Body of pancreas (tissue), 4 donors: ENCODE measurements at regions not wholly inside any gene's neighbourhood (a gene's known extent, or its start where the extent isn't known, plus 50 kb on each side); places are given as distances from the start of the nearest gene placed in this dataset.
A peak's percentile ranks its signal among the peaks of the same experiment; 100 is the strongest.
"Not testable (repeated sequence)": the region's sequence is repeated elsewhere in the genome, so short reads cannot be mapped to it uniquely, and the experiment has no call there.

ENCODE experiments used
- ATAC-seq: fragments of 150-250 bp; one replicate; pipeline ENCODE4 v1.9.1; 2016
- DNase-seq, 4 donors: peaks; one replicate each; pipeline ENCODE4 v3.0.0-alpha.2; 2019
- H3K27ac ChIP-seq, 4 donors: fragments of 200-600 bp; sonication (generic); 1 replicate in 3 of 4; 2 replicates in 1 of 4; pipeline versions ENCODE4 v1.5.1 to v1.6.1; 2016 to 2019; ENCODE audit warnings: mild to moderate bottlenecking in 1 of 4, mixed read lengths in 1 of 4, moderate library complexity in 1 of 4
- H3K27me3 ChIP-seq, 2 donors: fragments of 200-600 bp; sonication (generic); one replicate each; pipeline ENCODE4 v1.6.0; 2016; ENCODE audit warnings: mild to moderate bottlenecking in 1 of 2
- H3K36me3 ChIP-seq, 2 donors: fragments of 200-600 bp; sonication (generic); replicated peaks in 1 of 2; 2 replicates each; pipeline ENCODE4 v1.5.1; 2016; ENCODE audit warnings: low read depth in 2 of 2; ENCODE audit not compliant: insufficient read depth in 1 of 2
- H3K4me1 ChIP-seq: fragments of 200-600 bp; sonication (generic); one replicate; pipeline ENCODE4 v1.6.0; 2016
- H3K4me3 ChIP-seq, 2 donors: fragments of 200-600 bp; sonication (generic); 1 replicate in 1 of 2; 2 replicates in 1 of 2; pipeline ENCODE4 v1.5.1; 2016 to 2019
- H3K9me3 ChIP-seq, 3 donors: fragments of 200-600 bp; sonication (generic); 1 replicate in 2 of 3; 2 replicates in 1 of 3; pipeline ENCODE4 v1.5.1; 2016
- CTCF ChIP-seq, 7 experiments: fragments of 450-650 bp in 4 of 7; fragments of 200-600 bp in 3 of 7; sonication (generic) in 3 of 7; IDR thresholded peaks; one replicate each; pipeline ENCODE4 v1.5.1; 2016 to 2019; ENCODE audit warnings: antibody characterized with exemption in 7 of 7
- POLR2A ChIP-seq, 3 donors: fragments of 450-650 bp; IDR thresholded peaks; one replicate each; pipeline ENCODE4 v1.6.1; 2016; ENCODE audit warnings: antibody characterized with exemption in 3 of 3, mild to moderate bottlenecking in 2 of 3
- WGBS, 2 donors: methylation state at CpG; one replicate each; pipeline ENCODE4 v1.1.5; 2017; 5-methylcytosine and 5-hydroxymethylcytosine counted together
- intact Hi-C: fragments of 100-400 bp; cut with DNase I; formaldehyde crosslinking; loops from one replicate; pipeline ENCODE4 v1.15.1; 2023

- Histone ChIP-seq H3K36me3 (no peaks in the 10 kb centered on the region), H3K27ac (no peak overlapping the region), H3K27me3 (no peaks in the 10 kb centered on the region), H3K9me3 (no peaks in the 10 kb centered on the region), H3K4me1 (no peaks in the 10 kb centered on the region), H3K4me3 (no peak overlapping the region)
- TF ChIP-seq POLR2A (IDR thresholded peaks at IDR 0.05) (no peak), CTCF (IDR thresholded peaks at IDR 0.05) (no peak)
- DNase-seq (no peak), ATAC-seq (no peak)
- 44% methylated on average over 6 of the region's 6 CpGs for WGBS, 2 donors
- intact Hi-C loops, result no loop called here
Measured at GRCh38 chr10:100636848-100637553, 101.3 kb downstream of the HIF1AN start.

DNA sequence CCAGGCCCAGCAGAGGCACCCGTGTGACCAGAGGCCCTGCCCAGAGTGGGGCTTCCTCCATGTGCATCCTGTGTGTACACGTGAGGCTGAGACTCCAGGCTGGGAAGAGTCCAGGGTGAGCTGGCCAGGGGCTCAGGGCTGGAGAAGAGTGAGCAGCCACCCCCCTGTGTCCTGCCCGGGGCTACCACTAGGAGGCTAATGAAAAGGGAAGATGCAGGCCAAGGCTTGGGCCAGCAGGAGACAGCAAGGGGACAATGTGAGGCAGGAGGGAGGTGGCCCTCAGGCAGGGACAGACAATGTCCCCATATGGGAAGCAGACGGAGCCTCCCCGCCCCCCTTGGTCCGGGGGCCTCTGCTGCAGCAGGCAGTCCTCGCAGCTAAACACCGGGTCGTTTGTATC lies 102.0 kb downstream of the HIF1AN start:
- TF ChIP-seq POLR2A (IDR thresholded peaks at IDR 0.05) (no peak), CTCF (IDR thresholded peaks at IDR 0.05) (peak in 3 of 7 experiments; percentile 14 to 22 (median 20))
- Histone ChIP-seq H3K4me1 (no peaks in the 10 kb centered on the region), H3K9me3 (no peaks in the 10 kb centered on the region), H3K27ac (no peak overlapping the region), H3K36me3 (no peaks in the 10 kb centered on the region), H3K27me3 (no peaks in the 10 kb centered on the region), H3K4me3 (no peak overlapping the region)
- DNase-seq (peak in 1 of 4 donors; percentile 19), ATAC-seq (no peak)
- intact Hi-C loops, result no loop called here
- WGBS, 2 donors, result 18 to 20% methylated on average over 7 to 9 of the region's 9 CpGs

GRCh38 chr10:100638969-100639368 lies 103.2 kb downstream of the HIF1AN start:
- DNase-seq, ATAC-seq, H3K4me3 ChIP-seq, intact Hi-C loops, H3K4me1 ChIP-seq, H3K27ac ChIP-seq, H3K27me3 ChIP-seq, H3K9me3 ChIP-seq, H3K36me3 ChIP-seq: not testable (repeated sequence)
- WGBS, 2 donors, result 69 to 73% methylated on average over 6 of the region's 6 CpGs

GRCh38 chr10:100642295-100642994 lies 102.9 kb upstream of the PAX2 start:
- intact Hi-C loops, result no loop called here
- WGBS, 2 donors, result 12 to 17% methylated on average over 9 of the region's 9 CpGs

More at GRCh38 chr10:100642295-100642994, 102.9 kb upstream of the PAX2 start:
- H3K4me1 ChIP-seq, result no peaks in the 10 kb centered on the region
- no peaks in the 10 kb centered on the region for H3K36me3 ChIP-seq
- DNase-seq (no peak), ATAC-seq (no peak)
- no peaks in the 10 kb centered on the region for H3K9me3 ChIP-seq
- no peaks in the 10 kb centered on the region for H3K27me3 ChIP-seq
- no peak for TF ChIP-seq POLR2A (IDR thresholded peaks at IDR 0.05)
- TF ChIP-seq CTCF (IDR thresholded peaks at IDR 0.05), result no peak
- no peak overlapping the region for H3K27ac ChIP-seq
- no peak overlapping the region for H3K4me3 ChIP-seq
